PC-3 (cell line): ENCODE measurements at regions not wholly inside any gene's neighbourhood (a gene's known extent, or its start where the extent isn't known, plus 50 kb on each side); places are given as distances from the start of the nearest gene placed in this dataset.

Source experiments
- EZH2 ChIP-seq: fragments of 300-600 bp; sonication (generic); IDR thresholded peaks from one replicate; pipeline ENCODE4 v1.6.1; 2017; ENCODE audit warnings: antibody characterized with exemption, mild to moderate bottlenecking, low read length; ENCODE audit not compliant: unreplicated experiment
- EZH2phosphoT487 ChIP-seq: fragments of 300-600 bp; sonication (generic); IDR thresholded peaks from 2 replicates; pipeline ENCODE4 v1.6.1; 2018; ENCODE audit warnings: mild to moderate bottlenecking, antibody characterized with exemption, low read length, borderline replicate concordance
- TF ChIP-seq, protein P1 (sequence below): fragments of 300-600 bp; sonication (generic); conservative IDR thresholded peaks from 2 replicates; pipeline ENCODE4 v1.5.1; 2017; ENCODE audit warnings: antibody characterized with exemption, low read depth, mild to moderate bottlenecking, low read length

DNA sequence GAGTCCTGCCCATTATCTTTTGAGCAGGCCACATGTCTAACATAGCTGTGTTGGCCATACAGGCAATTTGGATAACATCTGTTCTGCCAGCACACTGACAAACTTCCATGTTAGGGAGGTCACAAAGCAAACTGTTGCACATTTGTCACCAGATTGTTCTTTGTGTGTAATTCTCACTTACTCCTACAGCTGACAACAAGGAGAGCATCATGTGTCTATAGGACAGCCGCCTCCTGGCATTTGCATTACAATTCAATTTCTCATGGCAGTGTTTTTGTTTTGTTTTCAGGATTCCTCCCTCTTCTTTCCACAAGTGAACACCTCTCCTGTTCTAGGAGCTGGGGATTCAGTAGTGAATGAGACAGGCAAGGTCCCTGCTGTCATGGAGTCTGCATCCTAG, 94.3 kb upstream of the LEF1 start:
- TF ChIP-seq, protein P1, sequence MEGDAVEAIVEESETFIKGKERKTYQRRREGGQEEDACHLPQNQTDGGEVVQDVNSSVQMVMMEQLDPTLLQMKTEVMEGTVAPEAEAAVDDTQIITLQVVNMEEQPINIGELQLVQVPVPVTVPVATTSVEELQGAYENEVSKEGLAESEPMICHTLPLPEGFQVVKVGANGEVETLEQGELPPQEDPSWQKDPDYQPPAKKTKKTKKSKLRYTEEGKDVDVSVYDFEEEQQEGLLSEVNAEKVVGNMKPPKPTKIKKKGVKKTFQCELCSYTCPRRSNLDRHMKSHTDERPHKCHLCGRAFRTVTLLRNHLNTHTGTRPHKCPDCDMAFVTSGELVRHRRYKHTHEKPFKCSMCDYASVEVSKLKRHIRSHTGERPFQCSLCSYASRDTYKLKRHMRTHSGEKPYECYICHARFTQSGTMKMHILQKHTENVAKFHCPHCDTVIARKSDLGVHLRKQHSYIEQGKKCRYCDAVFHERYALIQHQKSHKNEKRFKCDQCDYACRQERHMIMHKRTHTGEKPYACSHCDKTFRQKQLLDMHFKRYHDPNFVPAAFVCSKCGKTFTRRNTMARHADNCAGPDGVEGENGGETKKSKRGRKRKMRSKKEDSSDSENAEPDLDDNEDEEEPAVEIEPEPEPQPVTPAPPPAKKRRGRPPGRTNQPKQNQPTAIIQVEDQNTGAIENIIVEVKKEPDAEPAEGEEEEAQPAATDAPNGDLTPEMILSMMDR = no peak
- TF ChIP-seq EZH2phosphoT487 (no peak), EZH2 (no peak)
